HCT116 (cell line): ENCODE measurements at regions not wholly inside any gene's neighbourhood (a gene's known extent, or its start where the extent isn't known, plus 50 kb on each side); places are given as distances from the start of the nearest gene placed in this dataset.

Experiments
- ATAC-seq: fragments of 200-7000 bp; cut with Tn5 transposase; 2 replicates; pipeline ENCODE4 v1.9.1; 2020; ENCODE audit warnings: mild to moderate bottlenecking, moderate library complexity
- BruUV-seq: library from RNA; stranded (reverse); fragments of 400-500 nt; replicated peaks from 2 replicates; lab custom pipeline; 2021; lab: Mats Ljungman, UMichigan
- CTCF ChIA-PET: fragments of 300-600 bp; sonication (Branson Sonifier 250); formaldehyde crosslinking; loops from one replicate; lab custom pipeline; 2021; ENCODE audit warnings: antibody characterized with exemption; lab: Charles Lee
- POLR2A ChIA-PET: fragments of 300-600, 350-600 bp; sonication (Branson Sonifier 250); formaldehyde crosslinking; loops from one replicate; lab custom pipeline; 2021; ENCODE audit warnings: antibody characterized with exemption; lab: Charles Lee
- RAD21 ChIA-PET, 2 experiments: fragments of 300-600 bp; sonication (Branson Sonifier 250); formaldehyde crosslinking; loops; one replicate each; lab custom pipeline; 2023; ENCODE audit warnings: low total read pairs in 2 of 2; ENCODE audit not compliant: uncharacterized antibody in 2 of 2, unreplicated experiment in 2 of 2, low non-redundant PET in 1 of 2; lab: Charles Lee
- DNase-seq: peaks from one replicate; pipeline ENCODE4 v3.0.0-alpha.2; 2010; ENCODE audit warnings: low read depth, low spot score
- H2AFZ ChIP-seq: fragments of 200-600 bp; shearing (Covaris generic), sonication (generic); 2 replicates; pipeline ENCODE4 v1.6.1; 2017; ENCODE audit warnings: low read depth, mixed run types, mixed read lengths, antibody characterized with exemption, low read length; ENCODE audit not compliant: poor library complexity, severe bottlenecking
- H3K27ac ChIP-seq: 2 replicates; pipeline ENCODE4 v1.5.1; 2012; ENCODE audit warnings: low read depth, low read length
- H3K27me3 ChIP-seq: fragments of 200-600 bp; sonication (generic); 2 replicates; pipeline ENCODE4 v1.6.1; 2016; ENCODE audit warnings: mixed run types, low read length, mixed read lengths; ENCODE audit not compliant: insufficient read depth
- H3K36me3 ChIP-seq, 2 experiments: fragments of 200-500 bp in 1 of 2; fragments of 200-600 bp in 1 of 2; sonication (Bioruptor generic) in 1 of 2; sonication (generic) in 1 of 2; 2 replicates each; pipeline versions ENCODE4 v1.5.1 to v1.6.1; 2014 to 2016; ENCODE audit warnings: low read length in 2 of 2, inconsistent platforms in 1 of 2, mixed read lengths in 1 of 2, mixed run types in 1 of 2; ENCODE audit not compliant: insufficient read depth in 2 of 2, control insufficient read depth in 1 of 2
- H3K4me1 ChIP-seq, 2 experiments: fragments of 200-600 bp in 1 of 2; sonication (generic) in 1 of 2; 2 replicates each; pipeline versions ENCODE4 v1.5.1 to v1.6.1; 2012 to 2017; ENCODE audit warnings: low read length in 2 of 2, inconsistent platforms in 1 of 2, mild to moderate bottlenecking in 1 of 2, mixed read lengths in 1 of 2, mixed run types in 1 of 2, moderate library complexity in 1 of 2; ENCODE audit not compliant: insufficient read depth in 2 of 2, control insufficient read depth in 1 of 2
- H3K4me2 ChIP-seq: fragments of 200-600 bp; sonication (generic); 2 replicates; pipeline ENCODE4 v1.6.1; 2017; ENCODE audit warnings: mixed run types, low read length, mixed read lengths
- H3K4me3 ChIP-seq, 2 experiments: fragments of 200-600 bp in 1 of 2; sonication (generic) in 1 of 2; replicated peaks in 1 of 2; 2 replicates each; pipeline ENCODE4 v1.5.1; 2011 to 2016; ENCODE audit warnings: low read length in 2 of 2, control low read depth in 1 of 2, low read depth in 1 of 2, mild to moderate bottlenecking in 1 of 2, mixed read lengths in 1 of 2, mixed run types in 1 of 2
- H3K79me2 ChIP-seq: fragments of 200-600 bp; sonication (generic); 2 replicates; pipeline ENCODE4 v1.6.1; 2017; ENCODE audit warnings: mild to moderate bottlenecking, mixed run types, low read length, moderate library complexity, mixed read lengths; ENCODE audit not compliant: insufficient read depth
- H3K9ac ChIP-seq: fragments of 200-600 bp; sonication (generic); 2 replicates; pipeline ENCODE4 v1.6.1; 2016; ENCODE audit warnings: low read length, mixed read lengths
- H3K9me2 ChIP-seq: fragments of 200-600 bp; sonication (generic), shearing (Covaris generic); 2 replicates; pipeline ENCODE4 v1.6.1; 2017; ENCODE audit warnings: mixed run types, mild to moderate bottlenecking, moderate library complexity; ENCODE audit not compliant: insufficient read depth
- H3K9me3 ChIP-seq, 2 experiments: fragments of 200-500 bp in 1 of 2; fragments of 200-600 bp in 1 of 2; sonication (Bioruptor generic) in 1 of 2; sonication (generic) in 1 of 2; 2 replicates each; pipeline ENCODE4 v1.6.1; 2014 to 2017; ENCODE audit warnings: low read length in 2 of 2, mixed read lengths in 2 of 2, inconsistent platforms in 1 of 2, low read depth in 1 of 2, mild to moderate bottlenecking in 1 of 2, mixed run types in 1 of 2, moderate library complexity in 1 of 2; ENCODE audit not compliant: control insufficient read depth in 1 of 2, insufficient read depth in 1 of 2
- H4K20me1 ChIP-seq: fragments of 200-600 bp; sonication (generic), shearing (Covaris generic); 2 replicates; pipeline ENCODE4 v1.6.1; 2017; ENCODE audit warnings: mixed run types, mild to moderate bottlenecking, moderate library complexity; ENCODE audit not compliant: insufficient read depth
- CBX3 ChIP-seq: IDR thresholded peaks from 2 replicates; pipeline ENCODE4 v1.6.1; 2012; ENCODE audit warnings: low read depth
- CEBPB ChIP-seq: IDR thresholded peaks from 2 replicates; pipeline ENCODE4 v1.6.1; 2012; ENCODE audit warnings: low read depth
- ELF1 ChIP-seq: IDR thresholded peaks from 2 replicates; pipeline ENCODE4 v1.6.1; 2012; ENCODE audit warnings: low read depth, borderline replicate concordance
- POLR2AphosphoS5 ChIP-seq: IDR thresholded peaks from 2 replicates; pipeline ENCODE4 v1.6.1; 2011; ENCODE audit warnings: mild to moderate bottlenecking, low read depth, low read length, moderate library complexity
- SRF ChIP-seq: IDR thresholded peaks from 2 replicates; pipeline ENCODE4 v1.6.1; 2012; ENCODE audit warnings: low read depth
- YY1 ChIP-seq: IDR thresholded peaks from 2 replicates; pipeline ENCODE4 v1.6.1; 2011; ENCODE audit warnings: low read length, low read depth, moderate library complexity, mild to moderate bottlenecking; ENCODE audit not compliant: insufficient replicate concordance; ENCODE audit errors: extremely low read depth
- intact Hi-C: fragments of 100-400 bp; cut with micrococcal nuclease; formaldehyde crosslinking; loops from 2 replicates; pipeline ENCODE4 v1.10.0; 2022
- TF ChIP-seq, protein P1 (sequence below), 3 experiments: fragments of 200-600 bp in 1 of 3; sonication (generic) in 1 of 3; IDR thresholded peaks in 2 of 3; conservative IDR thresholded peaks in 1 of 3; 2 replicates each; pipeline ENCODE4 v1.5.1; 2012 to 2017; ENCODE audit warnings: low read depth in 2 of 3, low read length in 2 of 3, antibody characterized with exemption in 1 of 3, borderline replicate concordance in 1 of 3, control low read depth in 1 of 3, mild to moderate bottlenecking in 1 of 3, mixed read lengths in 1 of 3, mixed run types in 1 of 3, moderate library complexity in 1 of 3; ENCODE audit not compliant: insufficient read depth in 1 of 3
- TF ChIP-seq, protein P2 (sequence below): IDR thresholded peaks from 2 replicates; pipeline ENCODE4 v1.6.1; 2011; ENCODE audit warnings: mild to moderate bottlenecking, low read length, moderate library complexity; ENCODE audit not compliant: insufficient replicate concordance; ENCODE audit errors: extremely low read depth
- TF ChIP-seq, protein P3 (sequence below): IDR thresholded peaks from 2 replicates; pipeline ENCODE4 v1.6.1; 2012

DNA sequence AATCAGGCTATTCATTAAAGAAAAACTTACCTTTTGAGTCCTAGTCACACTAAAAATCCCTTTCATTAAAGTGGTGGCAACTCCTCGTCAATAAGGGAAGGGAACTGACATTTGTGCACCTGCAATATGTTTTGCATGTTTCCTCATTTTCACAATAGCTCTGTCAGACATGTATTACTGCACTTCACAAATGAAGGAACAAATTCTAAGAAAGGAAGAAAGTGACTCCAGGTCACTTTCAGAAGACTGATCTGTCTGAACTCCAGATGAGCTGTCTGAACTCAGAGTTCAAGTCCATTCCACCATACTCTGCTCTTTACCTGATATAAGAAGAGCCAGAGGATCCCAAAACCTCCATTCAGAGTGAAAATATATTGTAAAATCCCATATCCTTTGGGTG, 50.3 kb upstream of the GSAP start:
- H3K27me3 ChIP-seq, result no peaks in the 10 kb centered on the region
- ChIA-PET RAD21 (no interaction called here), CTCF (no interaction called here), POLR2A (no interaction called here)
- H3K79me2 ChIP-seq, result no peaks in the 10 kb centered on the region
- H3K27ac ChIP-seq, result no peak overlapping the region
- BruUV-seq, result no TSS peak
- H3K4me1 ChIP-seq, result peaks cover 0 to 9% of the 10 kb centered on the region in 2 experiments; a peak in 2 of 4 replicates
- H3K4me2 ChIP-seq, result no peak overlapping the region
- TF ChIP-seq CBX3, result no peak
- TF ChIP-seq, protein P1, sequence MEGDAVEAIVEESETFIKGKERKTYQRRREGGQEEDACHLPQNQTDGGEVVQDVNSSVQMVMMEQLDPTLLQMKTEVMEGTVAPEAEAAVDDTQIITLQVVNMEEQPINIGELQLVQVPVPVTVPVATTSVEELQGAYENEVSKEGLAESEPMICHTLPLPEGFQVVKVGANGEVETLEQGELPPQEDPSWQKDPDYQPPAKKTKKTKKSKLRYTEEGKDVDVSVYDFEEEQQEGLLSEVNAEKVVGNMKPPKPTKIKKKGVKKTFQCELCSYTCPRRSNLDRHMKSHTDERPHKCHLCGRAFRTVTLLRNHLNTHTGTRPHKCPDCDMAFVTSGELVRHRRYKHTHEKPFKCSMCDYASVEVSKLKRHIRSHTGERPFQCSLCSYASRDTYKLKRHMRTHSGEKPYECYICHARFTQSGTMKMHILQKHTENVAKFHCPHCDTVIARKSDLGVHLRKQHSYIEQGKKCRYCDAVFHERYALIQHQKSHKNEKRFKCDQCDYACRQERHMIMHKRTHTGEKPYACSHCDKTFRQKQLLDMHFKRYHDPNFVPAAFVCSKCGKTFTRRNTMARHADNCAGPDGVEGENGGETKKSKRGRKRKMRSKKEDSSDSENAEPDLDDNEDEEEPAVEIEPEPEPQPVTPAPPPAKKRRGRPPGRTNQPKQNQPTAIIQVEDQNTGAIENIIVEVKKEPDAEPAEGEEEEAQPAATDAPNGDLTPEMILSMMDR (IDR thresholded peaks at IDR 0.05 in 2 of 3, conservative IDR thresholded peaks at IDR 0.05 in 1 of 3; ENCODE audit: borderline replicate concordance in 1 of 3, insufficient read depth in 1 of 3, low read depth in 2 of 3, low read length in 2 of 3), result no peak
- TF ChIP-seq, protein P2, sequence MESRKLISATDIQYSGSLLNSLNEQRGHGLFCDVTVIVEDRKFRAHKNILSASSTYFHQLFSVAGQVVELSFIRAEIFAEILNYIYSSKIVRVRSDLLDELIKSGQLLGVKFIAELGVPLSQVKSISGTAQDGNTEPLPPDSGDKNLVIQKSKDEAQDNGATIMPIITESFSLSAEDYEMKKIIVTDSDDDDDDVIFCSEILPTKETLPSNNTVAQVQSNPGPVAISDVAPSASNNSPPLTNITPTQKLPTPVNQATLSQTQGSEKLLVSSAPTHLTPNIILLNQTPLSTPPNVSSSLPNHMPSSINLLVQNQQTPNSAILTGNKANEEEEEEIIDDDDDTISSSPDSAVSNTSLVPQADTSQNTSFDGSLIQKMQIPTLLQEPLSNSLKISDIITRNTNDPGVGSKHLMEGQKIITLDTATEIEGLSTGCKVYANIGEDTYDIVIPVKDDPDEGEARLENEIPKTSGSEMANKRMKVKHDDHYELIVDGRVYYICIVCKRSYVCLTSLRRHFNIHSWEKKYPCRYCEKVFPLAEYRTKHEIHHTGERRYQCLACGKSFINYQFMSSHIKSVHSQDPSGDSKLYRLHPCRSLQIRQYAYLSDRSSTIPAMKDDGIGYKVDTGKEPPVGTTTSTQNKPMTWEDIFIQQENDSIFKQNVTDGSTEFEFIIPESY, result no peak
- no peak for TF ChIP-seq POLR2AphosphoS5
- TF ChIP-seq SRF, result no peak
- TF ChIP-seq CEBPB, result no peak
- no peak for TF ChIP-seq ELF1
- TF ChIP-seq, protein P3, sequence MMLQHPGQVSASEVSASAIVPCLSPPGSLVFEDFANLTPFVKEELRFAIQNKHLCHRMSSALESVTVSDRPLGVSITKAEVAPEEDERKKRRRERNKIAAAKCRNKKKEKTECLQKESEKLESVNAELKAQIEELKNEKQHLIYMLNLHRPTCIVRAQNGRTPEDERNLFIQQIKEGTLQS, result no peak
- TF ChIP-seq YY1, result no peak
- ATAC-seq (no peak), DNase-seq (no peak)
- no peak overlapping the region for H3K4me3 ChIP-seq
- no peak overlapping the region for H2AFZ ChIP-seq
- intact Hi-C loops, result no loop called here
- no peaks in the 10 kb centered on the region for H4K20me1 ChIP-seq
- H3K9ac ChIP-seq, result no peak overlapping the region
- no peaks in the 10 kb centered on the region; a peak in 1 of 4 replicates for H3K9me3 ChIP-seq
- H3K9me2 ChIP-seq, result no peaks in the 10 kb centered on the region
- no peaks in the 10 kb centered on the region for H3K36me3 ChIP-seq
